CD4-positive, CD25-positive, alpha-beta regulatory T cell (primary cell): ENCODE measurements at regions not wholly inside any gene's neighbourhood (a gene's known extent, or its start where the extent isn't known, plus 50 kb on each side); places are given as distances from the start of the nearest gene placed in this dataset.

Experiments used
- ATAC-seq, 2 donors: fragments of 150-1000 bp; cut with Tn5 transposase; one replicate each; pipeline ENCODE4 v1.10.0; 2021; ENCODE audit warnings: low read depth in 2 of 2, moderate number of reproducible peaks in 2 of 2, moderate library complexity in 1 of 2
- DNase-seq, 3 donors: peaks; one replicate each; pipeline versions ENCODE4 v3.0.0 to v3.0.0-alpha.2; 2012 to 2022; ENCODE audit warnings: mixed read lengths in 1 of 3
- H3K27ac ChIP-seq: one replicate; pipeline ENCODE4 v1.7.0; 2013; ENCODE audit warnings: mild to moderate bottlenecking, low read length; ENCODE audit not compliant: insufficient read depth, poor library complexity, severe bottlenecking
- H3K27me3 ChIP-seq: one replicate; pipeline ENCODE4 v1.7.0; 2013; ENCODE audit warnings: low read length; ENCODE audit not compliant: control insufficient read depth, insufficient read depth
- H3K36me3 ChIP-seq: one replicate; pipeline ENCODE4 v1.7.0; 2013; ENCODE audit warnings: mild to moderate bottlenecking, low read length, moderate library complexity; ENCODE audit not compliant: control insufficient read depth, insufficient read depth
- H3K4me1 ChIP-seq: 2 replicates; pipeline ENCODE4 v1.7.0; 2013; ENCODE audit warnings: mild to moderate bottlenecking, low read length; ENCODE audit not compliant: insufficient read depth, control insufficient read depth, poor library complexity, severe bottlenecking
- H3K4me3 ChIP-seq: one replicate; pipeline ENCODE4 v1.7.0; 2013; ENCODE audit warnings: low read depth, mild to moderate bottlenecking, low read length, moderate library complexity
- H3K9me3 ChIP-seq, 2 experiments: 1 replicate in 1 of 2; 2 replicates in 1 of 2; pipeline ENCODE4 v1.7.0; 2013; ENCODE audit warnings: low read length in 2 of 2, mild to moderate bottlenecking in 1 of 2, moderate library complexity in 1 of 2; ENCODE audit not compliant: control insufficient read depth in 2 of 2
- H3K27ac Mint-ChIP-seq, 3 donors: one replicate each; pipeline ENCODE4 v1.8.0; 2020 to 2022; ENCODE audit warnings: mild to moderate bottlenecking in 3 of 3, mixed read lengths in 3 of 3, moderate library complexity in 2 of 3
- H3K27me3 Mint-ChIP-seq: one replicate; pipeline ENCODE4 v1.8.0; 2022; ENCODE audit warnings: mild to moderate bottlenecking, mixed read lengths
- H3K36me3 Mint-ChIP-seq: one replicate; pipeline ENCODE4 v1.8.0; 2020; ENCODE audit warnings: mixed read lengths
- H3K4me1 Mint-ChIP-seq, 4 donors: one replicate each; pipeline ENCODE4 v1.8.0; 2020 to 2022; ENCODE audit warnings: mixed read lengths in 4 of 4, mild to moderate bottlenecking in 1 of 4
- H3K4me3 Mint-ChIP-seq, 4 donors: one replicate each; pipeline ENCODE4 v1.8.0; 2020 to 2022; ENCODE audit warnings: mild to moderate bottlenecking in 4 of 4, mixed read lengths in 4 of 4, moderate library complexity in 3 of 4
- H3K9me3 Mint-ChIP-seq, 7 donors: one replicate each; pipeline ENCODE4 v1.8.0; 2020 to 2022; ENCODE audit warnings: mixed read lengths in 7 of 7, mild to moderate bottlenecking in 3 of 7, moderate library complexity in 2 of 7

DNA sequence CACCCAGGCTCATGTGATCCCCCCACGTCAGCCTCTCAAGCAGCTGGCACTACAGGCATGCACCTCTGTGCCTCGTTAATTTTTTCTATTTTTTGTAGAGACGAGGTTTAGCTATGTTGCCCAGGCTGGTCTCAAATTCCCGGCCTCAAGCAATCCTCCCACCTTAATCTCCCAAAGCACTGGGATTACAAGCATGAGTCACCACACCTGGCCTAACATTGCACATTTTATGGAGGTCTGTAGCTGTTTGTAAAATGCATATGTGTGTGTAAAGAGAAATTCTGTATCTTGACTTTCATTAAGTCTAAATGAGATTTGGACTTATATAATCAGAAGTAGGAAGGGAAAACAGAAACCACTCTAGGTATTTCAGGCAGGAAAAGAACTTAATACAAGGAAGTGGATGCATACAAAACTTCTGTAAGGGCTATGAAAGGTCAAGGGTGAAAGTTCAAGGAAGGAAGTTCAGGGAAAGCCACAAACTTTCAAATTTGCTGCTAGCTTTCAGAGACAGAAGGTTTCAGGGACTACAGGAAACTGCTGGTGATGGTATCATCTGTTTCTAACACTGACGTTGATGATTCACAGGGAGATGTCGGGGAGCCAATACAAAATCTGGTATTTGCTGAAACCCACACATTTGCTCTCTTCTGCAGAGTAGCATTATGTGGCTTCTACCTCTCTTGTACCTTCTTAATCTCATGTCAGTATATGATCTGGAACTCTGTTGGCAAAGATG lies 209.4 kb downstream of the PIK3R1 start:
- peaks cover 9 to 26% (median 17%) of the 10 kb centered on the region in 4 donors for H3K4me1 Mint-ChIP-seq
- no peaks in the 10 kb centered on the region for H3K27me3 Mint-ChIP-seq
- ATAC-seq (peak; percentile 84 to 85), DNase-seq (peak in 2 of 3 donors; percentile 24 to 76)
- H3K4me3 ChIP-seq: peak overlapping the region; percentile 0
- H3K9me3 ChIP-seq: no peaks in the 10 kb centered on the region
- H3K27me3 ChIP-seq: no peaks in the 10 kb centered on the region
- peaks cover 16% of the 10 kb centered on the region for H3K4me1 ChIP-seq
- H3K36me3 Mint-ChIP-seq: no peaks in the 10 kb centered on the region
- no peak overlapping the region for H3K4me3 Mint-ChIP-seq
- H3K27ac ChIP-seq: no peak overlapping the region
- peak overlapping the region in 1 of 3 donors; percentile 66 for H3K27ac Mint-ChIP-seq
- no peaks in the 10 kb centered on the region for H3K36me3 ChIP-seq
- H3K9me3 Mint-ChIP-seq: no peaks in the 10 kb centered on the region

DNA sequence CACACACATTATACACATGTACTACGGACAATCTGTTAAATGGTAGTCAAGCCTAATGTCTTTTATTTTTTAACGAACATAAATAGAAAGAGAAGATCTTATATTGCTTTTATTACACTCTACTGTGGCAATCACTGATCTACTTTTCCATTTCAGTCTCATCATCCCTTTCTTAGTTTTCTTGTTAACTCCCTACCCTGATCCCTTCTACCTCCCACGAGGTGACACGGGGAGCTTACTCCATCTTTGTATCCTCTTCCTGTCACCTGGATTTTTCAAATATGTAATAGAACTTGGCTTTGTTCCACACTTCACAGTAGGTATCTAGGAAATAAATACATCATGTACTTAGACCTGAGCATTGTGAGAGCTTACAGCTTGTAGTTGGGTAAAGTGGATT lies 211.0 kb downstream of the PIK3R1 start:
- DNase-seq: no peak
- Mint-ChIP-seq H3K27me3 (no peaks in the 10 kb centered on the region), H3K9me3 (no peaks in the 10 kb centered on the region), H3K4me3 (no peak overlapping the region), H3K36me3 (no peaks in the 10 kb centered on the region), H3K4me1 (peaks cover 9 to 26% (median 20%) of the 10 kb centered on the region in 4 donors), H3K27ac (peak overlapping the region; percentile 33 to 87 (median 70))
- Histone ChIP-seq H3K4me3 (no peak overlapping the region), H3K27ac (no peak overlapping the region), H3K36me3 (no peaks in the 10 kb centered on the region), H3K27me3 (no peaks in the 10 kb centered on the region), H3K9me3 (no peaks in the 10 kb centered on the region), H3K4me1 (peaks cover 16% of the 10 kb centered on the region)
- no peak for ATAC-seq

DNA sequence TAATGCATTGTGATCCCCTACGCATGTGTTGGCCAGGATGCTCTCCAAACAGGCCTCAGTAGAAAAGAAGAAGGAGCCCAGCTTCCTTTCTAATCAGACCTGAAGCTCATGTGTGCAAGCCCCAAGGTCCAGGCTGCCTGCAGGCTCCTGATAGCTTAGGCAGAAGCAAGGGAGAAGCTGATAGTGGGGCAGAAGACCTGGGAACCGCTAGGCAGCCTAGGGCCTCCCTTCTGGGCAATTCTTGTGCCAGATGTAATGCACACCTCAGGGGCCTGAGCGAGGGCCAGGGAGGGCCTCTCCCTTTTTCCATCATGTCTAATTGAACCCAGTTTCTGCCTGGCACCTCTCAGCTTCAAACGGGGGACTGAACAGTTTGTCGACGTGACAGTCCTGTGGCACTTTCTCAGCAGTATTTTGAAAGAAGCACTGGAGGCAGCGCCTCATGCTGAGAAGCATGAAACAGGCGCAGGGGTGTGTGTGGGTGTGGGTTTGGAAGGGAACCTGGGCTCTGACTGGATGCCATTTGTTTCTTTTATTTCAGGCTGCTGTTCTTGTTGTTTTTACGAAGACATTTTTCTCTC lies 212.8 kb downstream of the PIK3R1 start:
- H3K9me3 Mint-ChIP-seq: peaks cover 0 to 1% (median 0%) of the 10 kb centered on the region in 7 donors
- H3K4me3 ChIP-seq: no peak overlapping the region
- ATAC-seq (no peak), DNase-seq (no peak)
- H3K4me1 Mint-ChIP-seq: peaks cover 14 to 32% (median 28%) of the 10 kb centered on the region in 4 donors
- H3K27ac ChIP-seq: no peak overlapping the region
- H3K27ac Mint-ChIP-seq: peak overlapping the region in 1 of 3 donors; percentile 44
- no peak overlapping the region for H3K4me3 Mint-ChIP-seq
- H3K9me3 ChIP-seq: no peaks in the 10 kb centered on the region
- H3K27me3 Mint-ChIP-seq: no peaks in the 10 kb centered on the region
- no peaks in the 10 kb centered on the region for H3K36me3 ChIP-seq
- peaks cover 24% of the 10 kb centered on the region for H3K4me1 ChIP-seq
- H3K27me3 ChIP-seq: no peaks in the 10 kb centered on the region
- no peaks in the 10 kb centered on the region for H3K36me3 Mint-ChIP-seq

DNA sequence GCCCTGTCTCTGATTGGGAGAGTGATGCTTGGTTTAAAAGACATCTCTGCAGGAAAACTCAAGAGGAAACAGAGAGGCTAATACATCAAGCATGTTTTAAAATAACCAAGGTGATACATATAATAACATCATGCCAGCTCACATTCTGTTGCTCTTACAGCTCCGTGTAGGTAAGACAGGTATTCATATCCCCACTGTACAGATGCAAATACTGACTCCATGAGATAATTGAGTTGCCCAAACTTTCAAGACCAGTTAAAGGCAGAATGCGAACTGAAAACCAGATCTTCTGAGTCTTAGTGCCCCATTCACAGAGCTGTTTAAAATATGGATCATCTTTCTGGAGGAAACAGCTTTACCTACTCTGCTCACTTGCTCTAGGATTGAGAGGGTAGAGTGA lies 214.0 kb downstream of the PIK3R1 start:
- H3K27ac ChIP-seq: no peak overlapping the region
- H3K4me1 ChIP-seq: peaks cover 36% of the 10 kb centered on the region
- Mint-ChIP-seq H3K27ac (no peak overlapping the region), H3K9me3 (peaks cover 0 to 1% (median 0%) of the 10 kb centered on the region in 7 donors), H3K4me1 (peaks cover 21 to 44% (median 37%) of the 10 kb centered on the region in 4 donors), H3K4me3 (no peak overlapping the region), H3K36me3 (no peaks in the 10 kb centered on the region), H3K27me3 (no peaks in the 10 kb centered on the region)
- H3K4me3 ChIP-seq: no peak overlapping the region
- H3K27me3 ChIP-seq: no peaks in the 10 kb centered on the region
- no peaks in the 10 kb centered on the region for H3K36me3 ChIP-seq
- no peak for DNase-seq
- H3K9me3 ChIP-seq: no peaks in the 10 kb centered on the region
- ATAC-seq: no peak

DNA sequence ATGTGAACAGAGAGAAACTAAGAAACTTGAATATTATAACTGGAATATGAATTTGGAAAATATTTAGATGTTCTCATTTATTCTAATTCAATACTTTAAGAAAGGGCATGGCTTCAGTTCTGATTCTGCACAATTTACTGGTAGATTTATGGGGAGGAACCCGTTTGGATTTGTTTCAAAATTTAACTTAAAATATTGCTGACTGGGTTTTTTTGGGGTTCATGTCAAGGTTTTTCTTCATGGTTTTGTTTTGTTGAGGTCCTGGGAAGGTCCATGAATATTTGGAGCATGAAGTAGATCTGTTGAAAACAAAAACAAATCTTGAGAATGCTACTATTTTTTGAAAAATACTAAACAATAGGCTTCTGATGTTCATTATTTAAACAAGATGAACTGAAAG lies 214.7 kb downstream of the PIK3R1 start:
- Mint-ChIP-seq H3K9me3 (peaks cover 0 to 1% (median 0%) of the 10 kb centered on the region in 7 donors), H3K36me3 (no peaks in the 10 kb centered on the region), H3K27me3 (no peaks in the 10 kb centered on the region), H3K4me3 (no peak overlapping the region), H3K27ac (no peak overlapping the region), H3K4me1 (peaks cover 17 to 45% (median 37%) of the 10 kb centered on the region in 4 donors)
- ATAC-seq (no peak), DNase-seq (no peak)
- no peaks in the 10 kb centered on the region for H3K9me3 ChIP-seq
- peaks cover 38% of the 10 kb centered on the region for H3K4me1 ChIP-seq
- H3K27ac ChIP-seq: no peak overlapping the region
- H3K27me3 ChIP-seq: no peaks in the 10 kb centered on the region
- no peaks in the 10 kb centered on the region for H3K36me3 ChIP-seq
- no peak overlapping the region for H3K4me3 ChIP-seq

DNA sequence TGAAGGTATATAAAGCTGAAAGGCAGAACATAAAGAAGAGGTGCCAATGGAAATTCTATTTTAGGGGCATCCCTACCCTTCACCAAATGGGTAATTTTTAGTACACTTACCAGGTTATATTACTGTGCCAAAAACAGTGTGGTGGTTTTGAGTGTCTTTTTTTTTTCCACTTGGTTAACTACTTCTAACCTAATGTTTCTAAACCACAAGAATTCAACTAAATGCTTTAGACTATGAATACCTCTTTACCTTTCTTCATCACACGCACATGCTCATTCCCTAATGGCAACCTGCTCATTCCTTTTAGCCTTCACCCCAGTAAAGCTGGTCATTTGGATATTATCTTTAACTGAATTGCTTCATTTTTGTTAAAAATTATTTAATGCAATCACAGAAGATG lies 215.6 kb downstream of the PIK3R1 start:
- Mint-ChIP-seq H3K27ac (no peak overlapping the region), H3K4me3 (no peak overlapping the region), H3K36me3 (no peaks in the 10 kb centered on the region), H3K9me3 (peaks cover 0 to 1% (median 0%) of the 10 kb centered on the region in 7 donors), H3K4me1 (peaks cover 15 to 42% (median 37%) of the 10 kb centered on the region in 4 donors), H3K27me3 (no peaks in the 10 kb centered on the region)
- Histone ChIP-seq H3K4me1 (peaks cover 29% of the 10 kb centered on the region), H3K4me3 (no peak overlapping the region), H3K36me3 (no peaks in the 10 kb centered on the region), H3K27me3 (no peaks in the 10 kb centered on the region), H3K9me3 (no peaks in the 10 kb centered on the region), H3K27ac (no peak overlapping the region)
- no peak for DNase-seq
- no peak for ATAC-seq

DNA sequence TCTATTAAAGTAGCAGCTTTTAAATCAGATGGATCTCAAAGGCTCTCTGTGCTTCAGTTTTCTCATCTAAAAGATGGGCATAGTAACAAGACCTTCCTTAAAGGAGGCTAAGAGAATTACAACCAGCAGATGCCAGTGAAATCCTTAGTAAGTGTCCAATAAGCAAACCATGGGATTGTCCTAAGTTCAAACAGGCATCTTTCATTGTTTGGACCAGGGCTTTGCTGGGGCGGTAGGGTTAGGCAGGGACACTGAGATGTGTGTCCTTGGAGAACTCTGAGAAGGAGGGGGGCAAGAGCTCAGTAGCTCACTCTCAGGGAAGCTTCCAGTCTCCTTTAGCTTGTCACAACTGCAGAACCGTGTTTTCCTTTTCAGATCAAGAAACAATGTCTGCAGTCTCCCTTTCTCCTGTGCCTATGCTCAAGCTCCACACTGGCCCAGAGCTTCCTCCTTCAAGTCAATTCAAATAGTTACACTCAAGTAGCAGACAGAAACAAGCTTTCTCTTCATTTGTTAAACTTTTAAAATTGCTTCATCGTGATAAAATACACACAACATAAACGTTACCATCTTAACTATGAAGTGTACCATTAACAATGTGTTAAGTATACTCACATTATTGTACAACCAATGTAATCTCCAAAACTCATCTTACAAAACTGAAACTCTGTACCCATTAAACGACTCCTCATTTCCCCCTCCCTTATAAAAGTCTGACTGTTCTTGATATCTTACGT lies 216.2 kb downstream of the PIK3R1 start:
- Histone ChIP-seq H3K4me3 (no peak overlapping the region), H3K9me3 (no peaks in the 10 kb centered on the region), H3K27me3 (no peaks in the 10 kb centered on the region), H3K4me1 (peaks cover 29% of the 10 kb centered on the region), H3K27ac (no peak overlapping the region), H3K36me3 (no peaks in the 10 kb centered on the region)
- peaks cover 0 to 1% (median 0%) of the 10 kb centered on the region in 7 donors for H3K9me3 Mint-ChIP-seq
- H3K27me3 Mint-ChIP-seq: no peaks in the 10 kb centered on the region
- no peak overlapping the region for H3K27ac Mint-ChIP-seq
- H3K4me3 Mint-ChIP-seq: no peak overlapping the region
- no peak for DNase-seq
- peaks cover 15 to 40% (median 36%) of the 10 kb centered on the region in 4 donors for H3K4me1 Mint-ChIP-seq
- H3K36me3 Mint-ChIP-seq: no peaks in the 10 kb centered on the region
- ATAC-seq: no peak
